A673 (cell line): ENCODE measurements at regions not wholly inside any gene's neighbourhood (a gene's known extent, or its start where the extent isn't known, plus 50 kb on each side); places are given as distances from the start of the nearest gene placed in this dataset.

Source experiments
- BruUV-seq: library from RNA; stranded (reverse); fragments of 400-500 nt; replicated peaks from 2 replicates; lab custom pipeline; 2021; lab: Mats Ljungman, UMichigan
- CTCF ChIA-PET: fragments of 300-600 bp; sonication (Branson Sonifier 250); formaldehyde crosslinking; loops from one replicate; lab custom pipeline; 2022; ENCODE audit warnings: antibody characterized with exemption; lab: Charles Lee
- POLR2A ChIA-PET: fragments of 300-600 bp; sonication (Branson Sonifier 250); formaldehyde crosslinking; loops from one replicate; lab custom pipeline; 2022; ENCODE audit warnings: antibody characterized with exemption; ENCODE audit not compliant: low non-redundant PET; lab: Charles Lee
- DNase-seq: peaks from one replicate; pipeline ENCODE4 v3.0.0-alpha.2; 2015; ENCODE audit warnings: low spot score
- H3K27ac ChIP-seq: fragments of 200-600 bp; sonication (generic); 2 replicates; pipeline ENCODE4 v1.5.1; 2016; ENCODE audit warnings: mixed run types, low read depth, mild to moderate bottlenecking, mixed read lengths, antibody characterized with exemption, low read length; ENCODE audit not compliant: poor library complexity, severe bottlenecking
- H3K27me3 ChIP-seq: fragments of 200-600 bp; sonication (generic); replicated peaks from 2 replicates; pipeline ENCODE4 v1.6.1; 2017; ENCODE audit warnings: mixed run types, low read depth, mild to moderate bottlenecking, mixed read lengths, antibody characterized with exemption, low read length; ENCODE audit not compliant: insufficient read depth, poor library complexity
- H3K36me3 ChIP-seq: fragments of 200-600 bp; sonication (generic); 2 replicates; pipeline ENCODE4 v1.6.1; 2016; ENCODE audit warnings: mixed run types, mild to moderate bottlenecking, mixed read lengths, antibody characterized with exemption, low read length; ENCODE audit not compliant: insufficient read depth, poor library complexity, severe bottlenecking
- H3K4me1 ChIP-seq: fragments of 200-600 bp; sonication (generic); 2 replicates; pipeline ENCODE4 v1.6.1; 2017; ENCODE audit warnings: mixed run types, mild to moderate bottlenecking, mixed read lengths, antibody characterized with exemption, low read length; ENCODE audit not compliant: insufficient read depth, poor library complexity, severe bottlenecking
- H3K4me3 ChIP-seq: fragments of 200-600 bp; sonication (generic); 2 replicates; pipeline ENCODE4 v1.5.1; 2016; ENCODE audit warnings: low read depth, mixed run types, mild to moderate bottlenecking, mixed read lengths, low read length; ENCODE audit not compliant: poor library complexity, severe bottlenecking
- H3K9me3 ChIP-seq: fragments of 200-600 bp; sonication (generic); 2 replicates; pipeline ENCODE4 v1.6.1; 2016; ENCODE audit warnings: mixed run types, low read depth, mild to moderate bottlenecking, mixed read lengths, antibody characterized with exemption, low read length; ENCODE audit not compliant: poor library complexity, severe bottlenecking
- CTCF ChIP-seq: fragments of 300-800, 200-600 bp; sonication (generic); conservative IDR thresholded peaks from 2 replicates; pipeline ENCODE4 v1.5.1; 2017; ENCODE audit warnings: low read depth, mild to moderate bottlenecking, antibody characterized with exemption, low read length, moderate library complexity, mixed read lengths
- EZH2 ChIP-seq: fragments of 200-600 bp; sonication (generic); IDR thresholded peaks from 2 replicates; pipeline ENCODE4 v1.6.1; 2017; ENCODE audit warnings: borderline replicate concordance, low read depth, mild to moderate bottlenecking, mixed read lengths, antibody characterized with exemption, low read length; ENCODE audit not compliant: poor library complexity, severe bottlenecking
- intact Hi-C: fragments of 100-400 bp; cut with micrococcal nuclease; formaldehyde crosslinking; loops from one replicate; pipeline ENCODE4 v1.10.0; 2022; ENCODE audit not compliant: unreplicated experiment

DNA sequence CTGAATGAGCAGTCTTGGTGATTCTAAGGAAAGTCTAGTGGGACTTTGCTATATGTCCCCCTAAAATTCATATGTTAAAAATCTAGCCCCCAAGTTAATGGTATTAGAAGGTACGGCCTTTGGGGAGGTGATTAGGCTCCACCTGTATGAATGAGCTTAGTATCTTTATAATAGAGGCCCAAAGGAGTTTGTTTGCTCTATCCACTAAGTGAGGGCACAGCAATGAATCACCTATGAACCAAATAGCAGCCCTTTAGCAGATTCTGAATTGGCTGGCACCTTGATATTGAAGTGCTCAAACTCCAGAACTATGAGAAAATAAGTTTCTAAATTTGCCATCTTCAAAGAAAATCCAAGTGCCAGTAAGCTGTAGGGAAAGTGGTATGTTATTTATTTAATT, 187.9 kb downstream of the SUCNR1 start:
- Histone ChIP-seq H3K27ac (no peak overlapping the region), H3K36me3 (no peaks in the 10 kb centered on the region), H3K27me3 (no peaks in the 10 kb centered on the region), H3K4me3 (no peak overlapping the region), H3K4me1 (no peaks in the 10 kb centered on the region), H3K9me3 (no peaks in the 10 kb centered on the region)
- ChIA-PET CTCF (no interaction called here), POLR2A (no interaction called here)
- DNase-seq: no peak
- BruUV-seq: no TSS peak
- TF ChIP-seq CTCF (no peak), EZH2 (no peak)
- intact Hi-C loops: no loop called here

- BruUV-seq: no TSS peak
- POLR2A ChIA-PET: no interaction called here
- peaks cover 11% of the 10 kb centered on the region for H3K4me1 ChIP-seq
- no peaks in the 10 kb centered on the region for H3K36me3 ChIP-seq
- TF ChIP-seq EZH2 (no peak), CTCF (no peak)
- intact Hi-C loops: loop anchor here (10.0 kb wide), 1 partner anchor 505 kb away; no protein-coding TSS in a partner anchor
- no peaks in the 10 kb centered on the region for H3K27me3 ChIP-seq
- H3K9me3 ChIP-seq: no peaks in the 10 kb centered on the region
- H3K4me3 ChIP-seq: no peak overlapping the region
- DNase-seq: no peak
- CTCF ChIA-PET: no interaction called here
- H3K27ac ChIP-seq: no peak overlapping the region
These were observed 196.4 kb downstream of the SUCNR1 start for GRCh38 chr3:152069871-152070270.

DNA sequence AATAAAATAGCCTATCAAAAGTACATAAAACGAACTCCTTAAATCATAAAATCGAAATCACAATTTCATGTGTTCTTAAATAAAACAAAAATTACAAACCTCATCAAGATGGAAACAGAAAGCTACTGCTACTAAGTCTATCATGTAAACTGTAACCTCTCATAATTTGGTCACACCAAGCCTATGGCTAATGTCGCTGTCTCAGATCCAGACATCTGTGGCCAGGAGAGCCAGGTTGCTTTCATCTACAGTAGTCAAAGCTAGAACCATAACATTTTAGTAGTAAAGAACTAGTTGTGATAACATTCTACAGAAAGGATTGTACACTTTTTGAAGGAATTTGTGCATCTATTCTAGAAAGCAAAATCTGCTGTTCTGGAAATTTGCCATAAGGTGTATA, 197.4 kb upstream of the MBNL1 start:
- ChIA-PET POLR2A (no interaction called here), CTCF (interaction anchor here (0.8 to 1.3 kb wide), 2 partner anchors 112 to 401 kb away, joined by 3 read pairs; no protein-coding TSS in a partner anchor)
- no peak for DNase-seq
- Histone ChIP-seq H3K36me3 (no peaks in the 10 kb centered on the region), H3K27me3 (no peaks in the 10 kb centered on the region), H3K27ac (no peak overlapping the region), H3K9me3 (no peaks in the 10 kb centered on the region), H3K4me1 (peaks cover 11% of the 10 kb centered on the region), H3K4me3 (no peak overlapping the region)
- BruUV-seq: no TSS peak
- TF ChIP-seq CTCF: no peak
- intact Hi-C loops: loop anchor here (10.0 kb wide), 1 partner anchor 503 kb away; no protein-coding TSS in a partner anchor
